Thyroid gland (tissue), 4 donors: ENCODE measurements at regions not wholly inside any gene's neighbourhood (a gene's known extent, or its start where the extent isn't known, plus 50 kb on each side); places are given as distances from the start of the nearest gene placed in this dataset.

Experiments used
- DNase-seq, 2 donors: peaks; one replicate each; pipeline ENCODE4 v3.0.0-alpha.2; 2019
- H3K27ac ChIP-seq, 3 donors: fragments of 200-600 bp; sonication (generic); 1 replicate in 2 of 3; 2 replicates in 1 of 3; pipeline ENCODE4 v1.5.1; 2016 to 2019; ENCODE audit warnings: mild to moderate bottlenecking in 1 of 3, moderate library complexity in 1 of 3
- H3K27me3 ChIP-seq: fragments of 200-600 bp; sonication (generic); one replicate; pipeline ENCODE4 v1.5.1; 2019
- H3K36me3 ChIP-seq, 2 donors: fragments of 200-600 bp; sonication (generic); one replicate each; pipeline ENCODE4 v1.5.1; 2016 to 2019
- H3K4me1 ChIP-seq, 2 donors: fragments of 200-600 bp; sonication (generic); one replicate each; pipeline ENCODE4 v1.5.1; 2017 to 2019
- H3K4me3 ChIP-seq, 3 donors: fragments of 200-600 bp; sonication (generic); replicated peaks in 1 of 3; 1 replicate in 2 of 3; 2 replicates in 1 of 3; pipeline ENCODE4 v1.5.1; 2016; ENCODE audit warnings: mild to moderate bottlenecking in 1 of 3
- H3K9me3 ChIP-seq: fragments of 200-600 bp; sonication (generic); one replicate; pipeline ENCODE4 v1.5.1; 2017
- CTCF ChIP-seq, 6 experiments: fragments of 200-600 bp in 3 of 6; fragments of 450-650 bp in 3 of 6; sonication (generic) in 3 of 6; IDR thresholded peaks; one replicate each; pipeline ENCODE4 v1.5.1; 2016 to 2019; ENCODE audit warnings: antibody characterized with exemption in 6 of 6, mild to moderate bottlenecking in 2 of 6, inconsistent platforms in 1 of 6, moderate library complexity in 1 of 6
- POLR2A ChIP-seq, 2 donors: fragments of 450-650 bp; IDR thresholded peaks; one replicate each; pipeline ENCODE4 v1.6.1; 2017; ENCODE audit warnings: antibody characterized with exemption in 2 of 2, mild to moderate bottlenecking in 2 of 2, moderate library complexity in 1 of 2
- WGBS, 2 donors: methylation state at CpG; one replicate each; pipeline ENCODE4 v1.1.5; 2017; 5-methylcytosine and 5-hydroxymethylcytosine counted together
- intact Hi-C: fragments of 100-400 bp; cut with DNase I; formaldehyde crosslinking; loops from one replicate; pipeline ENCODE4 v1.15.1; 2023

- Histone ChIP-seq H3K4me3 (no peak overlapping the region), H3K9me3 (no peaks in the 10 kb centered on the region), H3K27me3 (no peaks in the 10 kb centered on the region), H3K4me1 (no peaks in the 10 kb centered on the region), H3K36me3 (no peaks in the 10 kb centered on the region), H3K27ac (no peak overlapping the region)
- TF ChIP-seq POLR2A (IDR thresholded peaks at IDR 0.05), result no peak
- TF ChIP-seq CTCF (IDR thresholded peaks at IDR 0.05), result no peak
- WGBS, 2 donors, result 76 to 85% methylated on average over 3 of the region's 3 CpGs
- DNase-seq, result no peak
- intact Hi-C loops, result no loop called here
These were observed 89.1 kb upstream of the PCSK2 start for GRCh38 chr20:17137692-17138091.

GRCh38 chr20:17138237-17138636 is 88.6 kb upstream of the PCSK2 start:
- Histone ChIP-seq H3K4me1 (no peaks in the 10 kb centered on the region), H3K27ac (no peak overlapping the region), H3K27me3 (no peaks in the 10 kb centered on the region), H3K4me3 (no peak overlapping the region), H3K9me3 (no peaks in the 10 kb centered on the region), H3K36me3 (no peaks in the 10 kb centered on the region)
- intact Hi-C loops, result no loop called here
- WGBS, 2 donors, result 90 to 91% methylated on average over 5 of the region's 5 CpGs
- no peak for TF ChIP-seq POLR2A (IDR thresholded peaks at IDR 0.05)
- TF ChIP-seq CTCF (IDR thresholded peaks at IDR 0.05), result no peak
- no peak for DNase-seq

GRCh38 chr20:17140894-17141293 is 85.9 kb upstream of the PCSK2 start:
- Histone ChIP-seq H3K27me3 (no peaks in the 10 kb centered on the region), H3K9me3 (no peaks in the 10 kb centered on the region), H3K4me1 (no peaks in the 10 kb centered on the region), H3K4me3 (no peak overlapping the region), H3K36me3 (no peaks in the 10 kb centered on the region), H3K27ac (no peak overlapping the region)
- intact Hi-C loops, result no loop called here
- TF ChIP-seq POLR2A (IDR thresholded peaks at IDR 0.05), result no peak
- TF ChIP-seq CTCF (IDR thresholded peaks at IDR 0.05), result no peak
- 93 to 96% methylated on average over 3 of the region's 3 CpGs for WGBS, 2 donors
- no peak for DNase-seq

- Histone ChIP-seq H3K4me3 (no peak overlapping the region), H3K4me1 (no peaks in the 10 kb centered on the region), H3K9me3 (no peaks in the 10 kb centered on the region), H3K27ac (no peak overlapping the region), H3K27me3 (no peaks in the 10 kb centered on the region), H3K36me3 (no peaks in the 10 kb centered on the region)
- WGBS, 2 donors, result 85 to 88% methylated on average over 4 of the region's 4 CpGs
- intact Hi-C loops, result no loop called here
- TF ChIP-seq CTCF (IDR thresholded peaks at IDR 0.05), result no peak
- no peak for TF ChIP-seq POLR2A (IDR thresholded peaks at IDR 0.05)
- no peak for DNase-seq
These were observed 85.3 kb upstream of the PCSK2 start for GRCh38 chr20:17141568-17141967.

GRCh38 chr20:17142666-17143065 is 84.2 kb upstream of the PCSK2 start:
- TF ChIP-seq CTCF (IDR thresholded peaks at IDR 0.05) (no peak), POLR2A (IDR thresholded peaks at IDR 0.05) (no peak)
- Histone ChIP-seq H3K4me1 (no peaks in the 10 kb centered on the region), H3K9me3 (no peaks in the 10 kb centered on the region), H3K36me3 (no peaks in the 10 kb centered on the region), H3K27ac (no peak overlapping the region), H3K4me3 (no peak overlapping the region), H3K27me3 (no peaks in the 10 kb centered on the region)
- WGBS, 2 donors, result 75 to 80% methylated on average over 3 of the region's 3 CpGs
- DNase-seq, result no peak
- intact Hi-C loops, result no loop called here
